ENCODE measurements at regions not wholly inside any gene's neighbourhood (a gene's known extent, or its start where the extent isn't known, plus 50 kb on each side); places are given as distances from the start of the nearest gene placed in this dataset.

- H3K4me3 ChIP-seq (ENCODE audit: control insufficient read depth in 1 of 7, extremely low read depth in 1 of 7, insufficient read depth in 4 of 7, low read depth in 2 of 7, low read length in 6 of 7) = no peak overlapping the region
- H3K36me3 ChIP-seq (ENCODE audit: control insufficient read depth in 4 of 4, insufficient read depth in 4 of 4, low read length in 3 of 4) = no peaks in the 10 kb centered on the region
- POLR2A ChIA-PET = no interaction called here
- H3K27me3 ChIP-seq (replicated peaks in 2 of 5; ENCODE audit: control insufficient read depth in 4 of 5, insufficient read depth in 5 of 5, low read length in 4 of 5) = no peaks in the 10 kb centered on the region
- H3K9me3 ChIP-seq (ENCODE audit: control extremely low read depth in 1 of 5, control insufficient read depth in 4 of 5, insufficient read depth in 2 of 5, low read depth in 1 of 5, low read length in 4 of 5) = peaks cover 0 to under 1% (median 0%) of the 10 kb centered on the region in 5 experiments
- CTCF ChIA-PET = no interaction called here
- DNase-seq = no peak
- H3K27ac ChIP-seq (ENCODE audit: insufficient read depth in 1 of 2, low read depth in 1 of 2, low read length in 2 of 2, poor library complexity in 1 of 2, severe bottlenecking in 2 of 2) = no peak overlapping the region
- 96% methylated on average over 3 of the region's 3 CpGs for WGBS (ENCODE audit: insufficient coverage)
- H3K4me1 ChIP-seq (ENCODE audit: control extremely low read depth in 1 of 4, control insufficient read depth in 4 of 4, insufficient read depth in 4 of 4, low read length in 3 of 4) = no peaks in the 10 kb centered on the region
Measured at GRCh38 chr2:129698593-129698992, 280.9 kb upstream of the RAB6C start.

DNA sequence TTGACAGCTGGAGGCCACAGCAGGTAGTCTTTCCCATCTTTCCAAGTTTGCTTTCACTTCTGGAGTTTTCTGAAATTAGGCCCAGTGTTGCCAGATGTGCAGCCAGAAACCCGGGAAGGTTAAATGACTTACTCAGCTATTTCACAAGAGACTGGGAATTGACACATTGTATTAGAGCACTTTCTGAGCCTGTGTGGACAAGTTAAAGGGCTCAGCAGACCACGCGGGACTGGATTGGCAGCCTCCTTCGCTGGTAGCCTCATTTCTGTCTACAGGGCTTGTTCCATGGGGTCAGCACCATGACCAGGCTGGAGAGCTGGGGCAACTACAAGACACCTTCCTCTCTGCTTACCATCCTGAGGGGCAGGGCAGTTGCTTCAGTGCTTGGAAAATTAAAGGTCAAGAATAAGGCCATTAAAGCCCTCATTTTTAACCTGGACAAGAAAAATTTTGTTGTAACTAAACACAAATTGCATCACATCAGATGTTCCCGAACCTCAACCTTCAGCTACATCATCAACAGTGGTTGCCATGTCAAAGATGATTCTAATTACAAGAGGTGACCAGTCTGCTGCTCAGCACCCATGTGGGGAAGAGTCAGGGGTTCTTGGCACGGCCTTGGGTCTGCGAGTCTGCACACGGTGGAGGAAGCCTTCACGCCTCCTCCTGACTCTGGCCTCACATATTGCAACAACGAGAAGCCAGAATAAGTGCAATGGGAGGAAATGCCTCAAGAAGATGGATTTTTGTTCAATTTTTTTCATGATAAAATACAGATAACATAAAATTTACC lies 279.5 kb upstream of the RAB6C start:
- no peaks in the 10 kb centered on the region for H3K9me3 ChIP-seq (ENCODE audit: control extremely low read depth in 1 of 5, control insufficient read depth in 4 of 5, insufficient read depth in 2 of 5, low read depth in 1 of 5, low read length in 4 of 5)
- H3K4me3 ChIP-seq (ENCODE audit: control insufficient read depth in 1 of 7, extremely low read depth in 1 of 7, insufficient read depth in 4 of 7, low read depth in 2 of 7, low read length in 6 of 7) = no peak overlapping the region
- no peaks in the 10 kb centered on the region for H3K4me1 ChIP-seq (ENCODE audit: control extremely low read depth in 1 of 4, control insufficient read depth in 4 of 4, insufficient read depth in 4 of 4, low read length in 3 of 4)
- DNase-seq = no peak
- ChIA-PET POLR2A (interaction anchor here (0.6 kb wide), 1 partner anchor 182 kb away, joined by 6 read pairs; no protein-coding TSS in a partner anchor), CTCF (interaction anchor here (1.1 kb wide), 1 partner anchor 9 kb away, joined by 3 read pairs; no protein-coding TSS in a partner anchor)
- H3K27ac ChIP-seq (ENCODE audit: insufficient read depth in 1 of 2, low read depth in 1 of 2, low read length in 2 of 2, poor library complexity in 1 of 2, severe bottlenecking in 2 of 2) = no peak overlapping the region
- H3K27me3 ChIP-seq (replicated peaks in 2 of 5; ENCODE audit: control insufficient read depth in 4 of 5, insufficient read depth in 5 of 5, low read length in 4 of 5) = no peaks in the 10 kb centered on the region
- H3K36me3 ChIP-seq (ENCODE audit: control insufficient read depth in 4 of 4, insufficient read depth in 4 of 4, low read length in 3 of 4) = no peaks in the 10 kb centered on the region
- 92% methylated on average over 9 of the region's 10 CpGs for WGBS (ENCODE audit: insufficient coverage)

GRCh38 chr2:129702416-129703176 lies 276.9 kb upstream of the RAB6C start:
- CTCF ChIA-PET = no interaction called here
- Histone ChIP-seq H3K4me3 (ENCODE audit: control insufficient read depth in 1 of 7, extremely low read depth in 1 of 7, insufficient read depth in 4 of 7, low read depth in 2 of 7, low read length in 6 of 7) (no peak overlapping the region), H3K27ac (ENCODE audit: insufficient read depth in 1 of 2, low read depth in 1 of 2, low read length in 2 of 2, poor library complexity in 1 of 2, severe bottlenecking in 2 of 2) (no peak overlapping the region), H3K27me3 (replicated peaks in 2 of 5; ENCODE audit: control insufficient read depth in 4 of 5, insufficient read depth in 5 of 5, low read length in 4 of 5) (no peaks in the 10 kb centered on the region), H3K36me3 (ENCODE audit: control insufficient read depth in 4 of 4, insufficient read depth in 4 of 4, low read length in 3 of 4) (no peaks in the 10 kb centered on the region), H3K4me1 (ENCODE audit: control extremely low read depth in 1 of 4, control insufficient read depth in 4 of 4, insufficient read depth in 4 of 4, low read length in 3 of 4) (no peaks in the 10 kb centered on the region), H3K9me3 (ENCODE audit: control extremely low read depth in 1 of 5, control insufficient read depth in 4 of 5, insufficient read depth in 2 of 5, low read depth in 1 of 5, low read length in 4 of 5) (no peaks in the 10 kb centered on the region)
- WGBS (ENCODE audit: insufficient coverage) = 100% methylated on average over 1 of the region's 4 CpGs
- DNase-seq = no peak
- POLR2A ChIA-PET = no interaction called here

- no peaks in the 10 kb centered on the region for H3K4me1 ChIP-seq (ENCODE audit: control extremely low read depth in 1 of 4, control insufficient read depth in 4 of 4, insufficient read depth in 4 of 4, low read length in 3 of 4)
- ChIA-PET CTCF (no interaction called here), POLR2A (no interaction called here)
- no peaks in the 10 kb centered on the region for H3K9me3 ChIP-seq (ENCODE audit: control extremely low read depth in 1 of 5, control insufficient read depth in 4 of 5, insufficient read depth in 2 of 5, low read depth in 1 of 5, low read length in 4 of 5)
- H3K4me3 ChIP-seq (ENCODE audit: control insufficient read depth in 1 of 7, extremely low read depth in 1 of 7, insufficient read depth in 4 of 7, low read depth in 2 of 7, low read length in 6 of 7) = no peak overlapping the region
- H3K27me3 ChIP-seq (replicated peaks in 2 of 5; ENCODE audit: control insufficient read depth in 4 of 5, insufficient read depth in 5 of 5, low read length in 4 of 5) = no peaks in the 10 kb centered on the region
- DNase-seq = no peak
- H3K36me3 ChIP-seq (ENCODE audit: control insufficient read depth in 4 of 4, insufficient read depth in 4 of 4, low read length in 3 of 4) = no peaks in the 10 kb centered on the region
- WGBS (ENCODE audit: insufficient coverage) = 98% methylated on average over 5 of the region's 6 CpGs
- H3K27ac ChIP-seq (ENCODE audit: insufficient read depth in 1 of 2, low read depth in 1 of 2, low read length in 2 of 2, poor library complexity in 1 of 2, severe bottlenecking in 2 of 2) = no peak overlapping the region
Measured at GRCh38 chr2:129705085-129705484, 274.4 kb upstream of the RAB6C start.

- no peaks in the 10 kb centered on the region for H3K4me1 ChIP-seq (ENCODE audit: control extremely low read depth in 1 of 4, control insufficient read depth in 4 of 4, insufficient read depth in 4 of 4, low read length in 3 of 4)
- no peaks in the 10 kb centered on the region for H3K27me3 ChIP-seq (replicated peaks in 2 of 5; ENCODE audit: control insufficient read depth in 4 of 5, insufficient read depth in 5 of 5, low read length in 4 of 5)
- CTCF ChIA-PET = no interaction called here
- POLR2A ChIA-PET = no interaction called here
- H3K27ac ChIP-seq (ENCODE audit: insufficient read depth in 1 of 2, low read depth in 1 of 2, low read length in 2 of 2, poor library complexity in 1 of 2, severe bottlenecking in 2 of 2) = no peak overlapping the region
- no peaks in the 10 kb centered on the region for H3K9me3 ChIP-seq (ENCODE audit: control extremely low read depth in 1 of 5, control insufficient read depth in 4 of 5, insufficient read depth in 2 of 5, low read depth in 1 of 5, low read length in 4 of 5)
- 100% methylated on average over 4 of the region's 4 CpGs for WGBS (ENCODE audit: insufficient coverage)
- DNase-seq = no peak
- no peaks in the 10 kb centered on the region for H3K36me3 ChIP-seq (ENCODE audit: control insufficient read depth in 4 of 4, insufficient read depth in 4 of 4, low read length in 3 of 4)
- H3K4me3 ChIP-seq (ENCODE audit: control insufficient read depth in 1 of 7, extremely low read depth in 1 of 7, insufficient read depth in 4 of 7, low read depth in 2 of 7, low read length in 6 of 7) = no peak overlapping the region
Measured at GRCh38 chr2:129707800-129708199, 271.7 kb upstream of the RAB6C start.

GRCh38 chr2:129708221-129708967 lies 271.1 kb upstream of the RAB6C start:
- no peaks in the 10 kb centered on the region for H3K36me3 ChIP-seq (ENCODE audit: control insufficient read depth in 4 of 4, insufficient read depth in 4 of 4, low read length in 3 of 4)
- no peak overlapping the region for H3K4me3 ChIP-seq (ENCODE audit: control insufficient read depth in 1 of 7, extremely low read depth in 1 of 7, insufficient read depth in 4 of 7, low read depth in 2 of 7, low read length in 6 of 7)
- H3K27ac ChIP-seq (ENCODE audit: insufficient read depth in 1 of 2, low read depth in 1 of 2, low read length in 2 of 2, poor library complexity in 1 of 2, severe bottlenecking in 2 of 2) = no peak overlapping the region
- no peaks in the 10 kb centered on the region for H3K27me3 ChIP-seq (replicated peaks in 2 of 5; ENCODE audit: control insufficient read depth in 4 of 5, insufficient read depth in 5 of 5, low read length in 4 of 5)
- no peak for DNase-seq
- H3K9me3 ChIP-seq (ENCODE audit: control extremely low read depth in 1 of 5, control insufficient read depth in 4 of 5, insufficient read depth in 2 of 5, low read depth in 1 of 5, low read length in 4 of 5) = no peaks in the 10 kb centered on the region
- WGBS (ENCODE audit: insufficient coverage) = 89% methylated on average over 20 of the region's 20 CpGs
- ChIA-PET CTCF (interaction anchor here (1.0 kb wide), 1 partner anchor 9 kb away, joined by 3 read pairs; no protein-coding TSS in a partner anchor), POLR2A (interaction anchor here (0.6 kb wide), 1 partner anchor 32 kb away, joined by 3 read pairs; no protein-coding TSS in a partner anchor)
- H3K4me1 ChIP-seq (ENCODE audit: control extremely low read depth in 1 of 4, control insufficient read depth in 4 of 4, insufficient read depth in 4 of 4, low read length in 3 of 4) = no peaks in the 10 kb centered on the region
